ENCODE measurements at regions not wholly inside any gene's neighbourhood (a gene's known extent, or its start where the extent isn't known, plus 50 kb on each side); places are given as distances from the start of the nearest gene placed in this dataset.

DNA sequence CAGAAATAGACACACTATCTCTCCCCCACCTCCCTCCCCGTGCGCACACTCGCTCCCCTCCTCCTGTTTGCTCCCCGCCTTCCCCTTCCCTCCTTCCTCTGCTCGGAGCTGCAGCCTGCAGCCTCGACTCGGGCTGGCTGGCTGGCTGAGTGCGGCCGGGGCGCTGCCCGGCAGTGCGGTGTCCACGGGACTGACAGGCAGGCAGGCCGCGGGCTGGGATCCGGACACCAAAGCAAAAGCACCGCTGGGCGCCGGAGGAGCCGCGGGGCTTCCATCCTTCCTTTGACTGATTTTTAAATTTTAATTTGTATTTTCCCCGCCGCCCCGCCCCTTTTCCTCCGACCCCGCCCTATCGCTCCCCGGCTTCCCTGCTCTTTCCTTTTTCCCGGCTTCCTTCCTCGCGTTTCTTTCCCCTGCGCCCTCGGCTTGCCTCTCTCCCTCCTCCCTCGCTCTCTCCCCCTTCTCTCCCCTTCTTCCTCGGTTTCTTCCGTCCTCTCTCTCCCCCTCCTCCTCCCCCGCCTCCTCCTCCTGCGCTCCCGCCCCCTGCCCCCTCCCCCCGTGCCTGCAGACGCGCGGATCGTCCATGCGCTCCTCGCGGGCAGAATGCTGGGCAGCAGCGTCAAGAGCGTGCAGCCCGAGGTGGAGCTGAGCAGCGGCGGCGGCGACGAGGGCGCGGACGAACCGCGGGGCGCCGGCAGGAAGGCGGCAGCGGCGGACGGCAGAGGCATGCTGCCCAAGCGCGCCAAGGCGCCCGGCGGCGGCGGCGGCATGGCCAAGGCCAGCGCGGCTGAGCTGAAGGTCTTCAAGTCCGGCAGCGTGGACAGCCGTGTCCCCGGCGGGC, 109.4 kb downstream of the NAV1 start:
- DNase-seq (ENCODE audit: low read depth): no peak
- in situ Hi-C loops (cut with HindIII; ENCODE audit: low pct_unique_long_range_greater_than_20kb, low sequenced_read_pairs): no loop called here

DNA sequence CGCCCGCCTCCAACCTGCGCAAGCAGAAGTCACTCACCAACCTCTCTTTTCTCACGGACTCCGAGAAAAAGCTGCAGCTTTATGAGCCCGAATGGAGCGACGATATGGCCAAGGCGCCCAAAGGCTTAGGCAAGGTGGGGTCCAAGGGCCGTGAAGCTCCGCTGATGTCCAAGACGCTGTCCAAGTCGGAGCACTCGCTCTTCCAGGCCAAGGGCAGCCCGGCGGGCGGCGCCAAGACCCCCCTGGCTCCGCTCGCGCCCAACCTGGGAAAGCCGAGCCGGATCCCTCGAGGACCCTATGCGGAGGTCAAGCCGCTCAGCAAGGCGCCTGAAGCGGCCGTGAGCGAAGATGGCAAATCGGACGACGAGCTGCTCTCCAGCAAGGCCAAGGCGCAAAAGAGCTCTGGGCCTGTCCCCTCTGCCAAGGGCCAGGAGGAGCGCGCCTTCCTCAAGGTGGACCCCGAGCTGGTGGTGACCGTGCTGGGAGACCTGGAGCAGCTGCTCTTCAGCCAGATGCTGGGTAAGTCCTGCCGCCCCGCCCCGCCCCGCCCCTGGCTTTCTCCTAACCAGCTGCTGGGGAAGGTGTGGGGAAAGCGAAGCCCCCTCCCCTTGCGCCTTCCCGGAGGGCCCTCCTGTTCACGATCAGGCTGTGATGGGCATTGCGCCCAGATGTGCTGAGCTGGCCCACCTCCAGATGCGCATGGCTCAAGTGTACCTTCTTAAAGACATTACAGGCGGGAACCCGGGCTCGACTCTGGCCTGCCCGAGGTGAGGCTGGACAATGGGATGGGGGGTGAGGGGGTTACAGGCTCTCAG, 110.2 kb downstream of the NAV1 start:
- in situ Hi-C loops (cut with HindIII; ENCODE audit: low pct_unique_long_range_greater_than_20kb, low sequenced_read_pairs): no loop called here
- DNase-seq (ENCODE audit: low read depth): no peak

DNA sequence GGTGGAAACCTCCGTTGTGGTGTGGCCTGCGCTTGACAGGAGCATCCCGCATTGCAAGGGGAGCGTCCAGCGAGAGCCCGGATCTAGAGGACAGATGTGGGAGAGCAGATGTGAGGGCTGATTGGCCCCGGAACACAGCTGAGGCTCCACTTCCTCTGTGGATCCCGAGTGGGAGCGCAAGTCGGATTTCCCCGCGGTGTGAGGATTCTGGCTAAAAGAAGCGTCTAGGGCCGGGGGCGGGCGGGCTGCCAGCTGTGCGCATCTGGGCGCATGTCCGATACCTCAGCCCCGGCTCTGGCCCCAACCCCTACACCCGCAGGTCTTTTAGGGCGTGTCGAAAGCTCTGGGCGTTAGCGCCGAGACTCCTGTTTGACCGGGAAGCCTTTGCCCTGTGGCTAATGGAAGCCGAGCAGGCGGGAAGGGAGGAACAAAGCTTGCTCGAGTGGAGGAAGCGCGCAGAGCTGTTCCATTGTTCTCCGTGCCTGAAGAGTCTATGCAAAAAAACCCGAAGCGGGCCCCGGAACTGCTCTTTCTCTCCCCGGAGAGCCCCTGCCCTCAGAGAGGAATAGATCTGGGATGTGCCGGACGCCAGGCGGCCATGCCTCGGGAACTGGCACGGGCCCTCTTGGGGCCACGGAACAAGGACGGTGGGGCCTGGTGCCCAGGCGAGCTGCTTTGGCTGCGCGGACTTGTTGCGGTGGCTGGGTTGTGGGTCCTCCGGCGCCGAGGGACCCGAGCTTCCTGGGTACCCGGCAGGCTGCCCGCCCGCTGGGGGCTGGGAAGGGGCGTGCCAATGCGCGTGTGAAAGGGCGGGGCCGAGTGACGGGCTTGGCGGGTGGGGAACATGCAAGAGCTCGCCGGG, 111.1 kb downstream of the NAV1 start:
- no peak for DNase-seq (ENCODE audit: low read depth)
- in situ Hi-C loops (cut with HindIII; ENCODE audit: low pct_unique_long_range_greater_than_20kb, low sequenced_read_pairs): no loop called here

DNA sequence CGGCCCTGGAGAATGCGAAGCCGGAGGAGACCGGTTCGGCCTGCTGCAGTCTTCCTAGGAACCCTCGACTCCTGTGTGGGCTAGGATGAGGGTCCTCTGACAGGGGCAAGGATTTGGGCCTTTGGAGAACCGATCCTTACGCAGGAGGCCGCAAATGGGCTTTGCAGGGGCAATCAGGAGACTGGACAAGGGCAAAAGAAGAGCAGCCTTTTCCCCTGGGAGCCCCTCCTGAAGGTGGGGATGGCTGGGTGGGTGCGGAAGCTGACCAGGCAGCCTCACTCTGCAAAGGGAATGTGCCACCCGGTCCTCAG, 111.7 kb downstream of the NAV1 start:
- in situ Hi-C loops (cut with HindIII; ENCODE audit: low pct_unique_long_range_greater_than_20kb, low sequenced_read_pairs): no loop called here
- DNase-seq (ENCODE audit: low read depth): no peak

DNA sequence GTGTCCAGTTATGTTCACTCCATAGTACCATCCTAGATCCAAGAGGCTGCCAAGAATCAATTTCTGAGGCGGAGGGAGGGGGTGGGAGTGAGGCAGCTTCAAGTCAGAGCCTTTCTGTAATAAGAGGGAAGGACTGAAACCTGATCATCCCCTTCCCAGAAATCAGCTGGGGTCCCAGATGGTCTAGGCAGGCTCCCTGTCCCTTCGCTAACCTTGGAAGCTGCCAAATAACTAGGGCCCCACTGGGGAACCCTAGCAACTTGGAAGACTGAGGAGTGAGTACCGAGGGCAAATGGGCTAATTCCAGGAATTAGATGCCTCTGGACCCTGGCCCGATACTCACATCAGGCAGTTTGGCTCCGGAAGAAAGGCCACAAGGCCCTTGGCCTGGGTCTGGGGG, 113.3 kb downstream of the NAV1 start:
- no peak for DNase-seq (ENCODE audit: low read depth)
- in situ Hi-C loops (cut with HindIII; ENCODE audit: low pct_unique_long_range_greater_than_20kb, low sequenced_read_pairs): no loop called here

DNA sequence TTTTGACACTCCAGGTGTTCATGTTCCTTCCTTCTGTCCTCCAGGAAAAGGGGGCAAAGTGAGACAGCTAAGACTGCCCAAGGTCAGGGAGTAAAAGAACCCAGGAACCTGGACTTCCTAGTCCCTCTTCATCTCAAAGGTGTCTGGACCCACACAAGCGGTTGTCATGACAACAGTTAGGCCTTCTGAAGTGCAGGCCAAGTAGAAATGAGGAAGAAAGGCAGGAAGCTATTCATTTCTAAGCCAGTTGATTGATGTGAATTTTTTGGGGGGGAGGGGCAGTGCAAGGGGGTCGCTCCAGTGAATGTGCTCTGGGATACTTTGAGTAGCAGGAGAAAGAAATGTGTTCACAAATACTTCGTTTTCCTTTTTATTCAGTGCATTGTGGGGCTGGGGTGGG, 114.3 kb downstream of the NAV1 start:
- no peak for DNase-seq (ENCODE audit: low read depth)
- in situ Hi-C loops (cut with HindIII; ENCODE audit: low pct_unique_long_range_greater_than_20kb, low sequenced_read_pairs): no loop called here

DNA sequence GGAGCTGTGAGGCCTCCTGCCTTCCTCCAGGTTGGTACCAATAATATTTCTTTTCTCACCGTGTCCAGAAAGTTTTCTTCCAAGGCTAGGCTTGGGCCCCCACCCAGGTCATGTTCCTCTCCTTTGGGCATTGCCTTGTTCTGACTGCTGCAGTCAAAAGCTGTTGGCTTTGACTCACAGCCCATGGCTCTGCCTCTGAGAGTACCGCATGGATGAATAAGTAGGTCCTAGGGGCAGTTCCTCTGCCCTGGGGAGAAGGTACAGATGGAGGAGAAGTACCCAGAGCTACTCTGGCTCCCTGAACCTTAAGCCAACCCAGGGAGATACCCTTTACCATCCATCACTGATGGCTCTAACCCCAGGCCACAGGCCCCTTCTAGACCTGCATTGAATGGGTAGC, 115.0 kb downstream of the NAV1 start:
- no peak for DNase-seq (ENCODE audit: low read depth)
- in situ Hi-C loops (cut with HindIII; ENCODE audit: low pct_unique_long_range_greater_than_20kb, low sequenced_read_pairs): no loop called here

DNA sequence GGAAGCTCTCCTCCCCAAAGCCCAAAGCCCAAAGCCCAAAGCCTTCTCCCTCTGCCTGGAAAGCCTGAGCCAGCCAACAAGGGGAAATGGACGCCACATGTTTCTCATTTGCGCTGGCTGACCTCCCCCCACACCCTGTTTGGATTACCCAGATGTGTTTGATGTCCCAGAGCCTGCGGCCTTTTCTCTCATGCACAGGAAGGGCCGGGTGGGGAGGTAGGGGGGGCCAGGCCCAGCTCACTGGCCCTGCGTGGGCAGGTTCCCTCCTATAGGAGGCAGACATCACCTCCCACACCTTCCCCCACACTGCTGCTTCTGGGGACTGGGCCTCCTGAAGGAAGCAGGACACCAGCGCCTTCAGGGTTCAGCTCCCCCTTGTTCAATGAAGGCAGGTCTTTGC, 116.3 kb downstream of the NAV1 start:
- DNase-seq (ENCODE audit: low read depth): no peak
- in situ Hi-C loops (cut with HindIII; ENCODE audit: low pct_unique_long_range_greater_than_20kb, low sequenced_read_pairs): no loop called here

DNA sequence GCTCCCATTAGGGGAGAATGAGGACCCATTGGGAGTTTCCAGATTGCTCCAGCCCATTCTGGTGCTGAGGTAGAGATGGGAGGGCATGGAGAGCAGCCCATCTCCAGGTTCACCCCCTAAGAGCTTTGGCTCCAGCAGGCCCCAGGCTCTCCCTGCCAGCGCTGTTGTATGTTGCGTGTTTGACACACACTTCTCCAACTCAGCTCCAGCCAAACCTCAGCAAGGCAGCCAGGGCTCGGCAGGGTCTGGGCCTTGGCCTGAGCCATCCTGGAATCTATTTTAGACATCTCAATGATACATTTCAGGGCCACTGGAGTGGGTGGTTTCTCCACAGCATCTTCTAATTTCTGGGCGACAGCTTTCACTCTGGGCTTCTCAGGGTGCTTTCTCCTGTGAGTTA, 117.0 kb downstream of the NAV1 start:
- no peak for DNase-seq (ENCODE audit: low read depth)
- in situ Hi-C loops (cut with HindIII; ENCODE audit: low pct_unique_long_range_greater_than_20kb, low sequenced_read_pairs): no loop called here

DNA sequence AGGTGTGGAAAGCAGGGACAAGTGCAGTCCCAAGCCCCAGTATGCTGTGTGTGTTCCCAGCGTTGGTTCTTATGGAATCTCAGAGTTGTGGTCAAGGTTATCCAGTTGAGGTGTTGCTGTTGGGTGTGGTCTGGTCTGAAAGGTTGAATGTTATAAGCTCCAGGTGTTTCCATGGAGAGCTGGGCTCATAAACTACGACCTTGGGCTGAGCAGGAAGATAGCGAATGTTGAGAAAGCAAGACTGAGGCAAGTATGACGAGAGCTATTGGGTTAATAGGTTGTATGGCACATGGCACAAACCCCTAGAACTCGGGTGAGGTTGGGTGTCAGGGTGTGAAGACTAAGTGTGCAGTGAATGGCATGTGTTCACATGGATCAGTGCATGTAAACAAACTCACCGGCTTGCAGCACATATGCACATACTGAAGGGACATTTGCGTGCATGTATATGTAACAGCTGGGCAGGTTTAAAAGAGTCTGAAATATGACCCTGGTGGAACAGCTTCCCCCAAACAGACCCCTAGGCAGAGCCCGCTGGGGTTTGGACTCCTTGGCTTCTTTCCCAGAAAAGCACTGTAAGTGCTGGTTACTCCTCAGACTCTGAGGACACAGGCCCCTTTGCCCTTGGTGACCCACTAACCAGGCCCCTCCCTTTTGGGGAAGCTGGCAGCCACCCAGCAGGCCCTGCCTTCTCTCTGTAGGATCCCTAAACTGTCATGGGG, 117.5 kb downstream of the NAV1 start:
- DNase-seq (ENCODE audit: low read depth): no peak
- in situ Hi-C loops (cut with HindIII; ENCODE audit: low pct_unique_long_range_greater_than_20kb, low sequenced_read_pairs): no loop called here

DNA sequence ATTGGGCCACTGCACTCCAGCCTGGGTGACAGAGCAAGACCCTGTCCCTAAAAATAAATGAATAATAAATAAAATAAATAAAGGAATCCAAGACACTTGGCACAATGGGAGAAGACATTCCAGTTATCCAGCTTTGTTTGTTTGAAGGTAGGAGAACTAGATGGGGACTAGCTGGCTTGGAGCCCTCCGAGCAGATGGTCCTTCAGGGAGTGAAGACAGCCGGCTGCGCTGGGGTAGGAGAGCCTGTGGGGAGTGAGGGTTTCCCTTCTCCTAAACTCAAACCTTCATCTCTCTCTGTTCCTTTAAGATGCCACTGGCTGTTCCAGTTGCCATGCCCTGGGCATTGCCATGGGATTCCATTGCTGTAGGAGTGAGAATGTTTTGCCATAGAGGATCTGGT, 120.6 kb downstream of the NAV1 start:
- in situ Hi-C loops (cut with HindIII; ENCODE audit: low pct_unique_long_range_greater_than_20kb, low sequenced_read_pairs): no loop called here
- DNase-seq (ENCODE audit: low read depth): no peak

DNA sequence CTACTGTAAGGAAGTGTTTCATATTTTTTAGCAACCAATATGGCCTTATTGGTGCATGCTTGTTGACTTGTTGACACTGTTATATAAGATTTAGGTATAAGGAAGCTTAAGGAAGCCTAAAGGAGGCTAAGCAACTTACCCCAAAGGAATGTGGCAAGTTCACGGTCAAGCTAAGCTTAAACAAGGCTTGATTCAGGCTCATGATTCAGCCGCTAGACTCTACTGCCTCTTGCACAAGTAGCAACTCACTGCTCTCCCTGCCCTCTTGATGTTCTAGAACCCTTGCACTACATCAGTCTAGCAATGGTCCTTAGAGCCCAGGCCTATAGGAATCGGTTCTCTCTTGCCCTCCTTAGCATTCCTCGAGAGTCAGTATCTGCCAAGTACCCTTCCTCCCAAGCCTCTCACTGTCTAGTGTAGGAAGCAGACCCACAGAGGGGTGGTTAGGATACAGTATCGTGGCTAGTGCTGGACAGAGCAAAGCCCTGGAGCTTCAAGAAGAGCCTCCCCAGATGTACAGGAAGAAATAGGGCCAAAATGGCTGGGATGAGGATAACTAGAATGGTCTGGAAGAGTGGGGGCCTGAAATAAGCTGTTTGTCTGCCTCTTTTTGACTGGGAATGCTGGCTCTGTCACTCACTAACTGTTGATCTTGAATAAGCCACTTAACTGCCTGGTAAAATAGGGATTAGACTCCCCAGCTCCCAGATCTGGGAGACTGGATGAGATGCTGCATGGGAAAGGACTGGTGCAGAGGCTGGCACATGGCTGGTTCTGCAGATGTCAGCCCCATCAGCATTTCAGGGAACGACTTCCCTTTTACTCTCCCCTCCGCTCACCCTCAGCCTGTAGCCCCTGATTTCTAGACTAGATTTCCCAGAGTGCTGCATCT, 122.2 kb downstream of the NAV1 start:
- in situ Hi-C loops (cut with HindIII; ENCODE audit: low pct_unique_long_range_greater_than_20kb, low sequenced_read_pairs): no loop called here
- no peak for DNase-seq (ENCODE audit: low read depth)

DNA sequence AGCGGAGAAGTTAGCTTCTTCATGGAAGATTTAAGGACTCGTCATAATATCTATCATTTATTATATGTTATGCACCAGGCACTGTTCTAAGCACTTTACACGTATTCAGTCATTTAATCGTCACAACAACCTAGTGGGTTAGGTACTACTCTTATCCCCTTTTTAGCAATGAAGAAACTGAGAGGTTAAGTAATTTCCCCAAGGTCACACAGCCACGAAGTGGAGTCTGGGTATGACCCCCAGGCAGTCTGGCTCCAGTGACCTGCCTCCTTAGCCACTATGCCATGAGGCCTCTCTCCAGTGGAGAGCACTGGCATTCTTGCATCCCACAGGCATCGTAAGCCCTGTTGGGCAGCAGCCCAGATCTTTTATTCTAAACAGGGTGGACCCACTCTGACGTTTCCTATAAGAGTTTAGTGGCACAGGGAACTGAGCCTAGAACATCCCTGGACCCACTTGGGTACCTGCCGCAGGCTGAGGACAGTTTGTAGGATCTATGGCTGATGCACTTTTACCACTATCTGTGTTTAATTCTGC, 123.0 kb downstream of the NAV1 start:
- no peak for DNase-seq (ENCODE audit: low read depth)
- in situ Hi-C loops (cut with HindIII; ENCODE audit: low pct_unique_long_range_greater_than_20kb, low sequenced_read_pairs): no loop called here

DNA sequence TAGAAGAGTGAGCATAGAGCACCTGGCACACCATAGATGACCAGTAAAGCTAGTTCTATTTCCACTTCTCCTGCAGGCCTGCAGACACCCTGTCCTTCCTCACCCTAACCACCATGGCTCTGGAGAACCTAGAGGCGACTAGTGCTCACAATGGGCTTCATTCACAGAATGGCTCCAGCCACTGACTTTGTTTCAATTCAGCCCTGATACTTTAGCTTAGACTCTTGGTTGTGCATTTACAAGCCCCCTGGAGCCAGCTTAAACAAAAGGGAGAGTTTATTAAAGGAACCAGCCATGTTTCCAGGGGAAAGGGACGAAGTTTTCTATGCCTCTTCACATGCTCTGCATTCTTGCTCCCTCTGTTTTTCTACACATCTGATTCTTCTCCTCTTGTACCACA, 123.7 kb downstream of the NAV1 start:
- in situ Hi-C loops (cut with HindIII; ENCODE audit: low pct_unique_long_range_greater_than_20kb, low sequenced_read_pairs): no loop called here

DNA sequence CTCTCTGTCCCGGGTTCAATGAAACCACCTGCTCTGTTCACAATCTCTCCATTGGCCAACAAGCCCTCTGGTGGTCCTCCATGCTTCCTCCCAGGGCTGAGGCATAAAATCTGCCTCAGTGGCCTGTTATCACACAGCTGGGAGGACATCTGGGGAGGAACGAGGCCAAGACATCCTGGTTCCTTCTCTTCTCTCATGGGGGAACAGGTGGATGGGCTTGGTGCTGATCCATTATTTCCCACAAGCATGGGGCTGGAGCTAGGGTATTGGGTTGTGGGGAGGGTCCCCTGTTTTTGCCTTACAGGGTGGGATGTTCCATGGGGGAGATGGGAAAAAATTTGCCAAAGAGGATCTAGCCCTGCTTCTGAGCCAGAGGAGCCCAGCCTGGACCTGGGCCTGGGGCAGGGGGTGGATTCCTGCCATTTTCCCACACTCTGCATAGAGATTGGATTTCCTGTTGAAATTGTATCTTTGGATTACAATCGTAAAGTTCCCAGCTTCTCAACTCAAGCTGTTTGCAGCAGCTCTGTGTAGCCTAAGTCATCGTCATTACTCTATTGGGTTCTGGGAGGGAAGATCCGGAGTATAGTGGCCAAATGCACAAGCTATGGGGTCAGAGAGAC, 124.7 kb downstream of the NAV1 start:
- in situ Hi-C loops (cut with HindIII; ENCODE audit: low pct_unique_long_range_greater_than_20kb, low sequenced_read_pairs): no loop called here

More for the DNA sequence above, 123.7 kb downstream of the NAV1 start:
- no peak for DNase-seq (ENCODE audit: low read depth)

DNA sequence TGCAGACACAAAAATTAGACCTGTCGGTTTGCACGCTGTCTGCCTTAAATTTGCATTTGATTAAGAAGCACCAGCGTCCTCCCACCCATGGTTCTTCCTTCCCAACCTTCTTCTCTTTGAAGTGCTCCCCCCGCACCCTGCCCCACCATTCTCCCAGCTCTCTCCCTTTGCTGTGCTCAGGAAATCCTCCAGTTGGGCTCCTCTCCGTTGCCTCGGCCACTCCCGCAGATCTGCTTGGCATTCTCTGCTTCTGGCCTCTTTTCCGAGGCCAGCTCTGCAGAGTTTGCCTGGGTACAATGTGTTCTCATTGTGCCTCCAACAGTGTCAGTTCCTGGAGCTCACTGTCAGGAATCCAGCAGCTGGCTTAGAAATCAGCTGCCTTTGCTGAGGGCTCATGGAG, 126.1 kb downstream of the NAV1 start:
- DNase-seq (ENCODE audit: low read depth): no peak
- in situ Hi-C loops (cut with HindIII; ENCODE audit: low pct_unique_long_range_greater_than_20kb, low sequenced_read_pairs): no loop called here

More for the DNA sequence above, 124.7 kb downstream of the NAV1 start:
- DNase-seq (ENCODE audit: low read depth): no peak

DNA sequence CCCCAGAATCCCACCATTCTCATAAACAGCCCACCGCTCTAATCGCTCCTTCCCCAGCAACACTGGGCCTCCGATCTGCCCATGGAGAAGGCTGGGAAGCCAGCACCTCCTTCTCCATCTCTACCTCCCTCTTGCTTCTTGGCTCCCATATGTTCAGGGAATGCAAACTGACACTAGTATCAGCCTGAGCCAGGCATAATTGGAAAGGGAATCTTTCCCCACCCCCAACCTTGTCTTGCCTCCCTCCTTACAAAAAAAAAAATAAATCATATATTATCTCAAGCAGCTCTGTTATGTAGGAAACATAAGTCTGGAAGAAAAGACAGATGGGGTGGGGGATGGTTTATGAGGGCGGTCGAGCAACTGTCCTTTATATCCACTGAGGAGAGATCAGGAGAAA, 127.2 kb downstream of the NAV1 start:
- DNase-seq (ENCODE audit: low read depth): no peak
- in situ Hi-C loops (cut with HindIII; ENCODE audit: low pct_unique_long_range_greater_than_20kb, low sequenced_read_pairs): no loop called here
